ENCODE measurements at regions not wholly inside any gene's neighbourhood (a gene's known extent, or its start where the extent isn't known, plus 50 kb on each side); places are given as distances from the start of the nearest gene placed in this dataset.

GRCh38 chr5:84696651-84697050 lies 312.0 kb upstream of the EDIL3 start:
- TF ChIP-seq ATF3 (IDR thresholded peaks at IDR 0.05) (no peak), ELF1 (IDR thresholded peaks at IDR 0.05; ENCODE audit: borderline replicate concordance, low read depth) (no peak), EGR1 (IDR thresholded peaks at IDR 0.05; ENCODE audit: low read depth) (no peak), SP1 (IDR thresholded peaks at IDR 0.05; ENCODE audit: low read depth) (no peak), POLR2A (IDR thresholded peaks at IDR 0.05; ENCODE audit: borderline replicate concordance, extremely low read depth, insufficient read depth, insufficient read length) (no peak), JUND (IDR thresholded peaks at IDR 0.05) (no peak), FOSL1 (IDR thresholded peaks at IDR 0.05; ENCODE audit: low read depth) (no peak), CBX3 (IDR thresholded peaks at IDR 0.05; ENCODE audit: low read depth) (no peak), YY1 (IDR thresholded peaks at IDR 0.05; ENCODE audit: extremely low read depth, insufficient replicate concordance, low read depth, low read length) (no peak)
- Histone ChIP-seq H2AFZ (ENCODE audit: low read depth, low read length, poor library complexity, severe bottlenecking) (no peak overlapping the region), H3K4me1 (ENCODE audit: control insufficient read depth in 1 of 2, insufficient read depth in 2 of 2, low read length in 2 of 2) (no peaks in the 10 kb centered on the region), H3K36me3 (ENCODE audit: control insufficient read depth in 1 of 2, insufficient read depth in 2 of 2, low read length in 2 of 2) (no peaks in the 10 kb centered on the region), H3K9ac (ENCODE audit: low read length) (no peak overlapping the region), H3K27me3 (ENCODE audit: insufficient read depth, low read length) (no peaks in the 10 kb centered on the region), H3K27ac (ENCODE audit: low read depth, low read length) (no peak overlapping the region), H3K4me3 (replicated peaks in 1 of 2; ENCODE audit: low read depth in 1 of 2, low read length in 2 of 2) (no peak overlapping the region), H3K9me2 (ENCODE audit: insufficient read depth) (no peaks in the 10 kb centered on the region), H4K20me1 (ENCODE audit: insufficient read depth) (no peaks in the 10 kb centered on the region), H3K9me3 (ENCODE audit: control insufficient read depth in 1 of 2, insufficient read depth in 1 of 2, low read depth in 1 of 2, low read length in 2 of 2) (no peaks in the 10 kb centered on the region), H3K4me2 (ENCODE audit: low read length) (no peak overlapping the region), H3K79me2 (ENCODE audit: insufficient read depth, low read length) (no peaks in the 10 kb centered on the region)
- DNase-seq (ENCODE audit: low read depth, low spot score) (peak; percentile 3), ATAC-seq (peak; percentile 60; the same call in 1 of the 2 replicates)
- intact Hi-C loops (cut with micrococcal nuclease): no loop called here
- POLR2A ChIA-PET: no interaction called here
- CTCF ChIA-PET: no interaction called here
- no TSS peak for BruUV-seq (replicated peaks)
- RAD21 ChIA-PET (ENCODE audit: low non-redundant PET in 1 of 2, low total read pairs in 2 of 2, uncharacterized antibody in 2 of 2, unreplicated experiment in 2 of 2): no interaction called here

- H3K27me3 ChIP-seq (ENCODE audit: insufficient read depth, low read length): no peaks in the 10 kb centered on the region
- CTCF ChIA-PET: no interaction called here
- no peak for ATAC-seq
- no peak overlapping the region for H2AFZ ChIP-seq (ENCODE audit: low read depth, low read length, poor library complexity, severe bottlenecking)
- H3K9ac ChIP-seq (ENCODE audit: low read length): no peak overlapping the region
- no peak for DNase-seq (ENCODE audit: low read depth, low spot score)
- intact Hi-C loops (cut with micrococcal nuclease): no loop called here
- H3K4me1 ChIP-seq (ENCODE audit: control insufficient read depth in 1 of 2, insufficient read depth in 2 of 2, low read length in 2 of 2): no peaks in the 10 kb centered on the region
- no TSS peak for BruUV-seq (replicated peaks)
- POLR2A ChIA-PET: no interaction called here
- H3K27ac ChIP-seq (ENCODE audit: low read depth, low read length): no peak overlapping the region
- TF ChIP-seq JUND (IDR thresholded peaks at IDR 0.05) (no peak), ATF3 (IDR thresholded peaks at IDR 0.05) (no peak), RAD21 (IDR thresholded peaks at IDR 0.05; ENCODE audit: low read depth) (no peak), CBX3 (IDR thresholded peaks at IDR 0.05; ENCODE audit: low read depth) (no peak), YY1 (IDR thresholded peaks at IDR 0.05; ENCODE audit: extremely low read depth, insufficient replicate concordance, low read depth, low read length) (no peak), POLR2AphosphoS5 (IDR thresholded peaks at IDR 0.05; ENCODE audit: low read depth, low read length) (no peak), FOSL1 (IDR thresholded peaks at IDR 0.05; ENCODE audit: low read depth) (no peak), SP1 (IDR thresholded peaks at IDR 0.05; ENCODE audit: low read depth) (no peak), ZNF274 (IDR thresholded peaks at IDR 0.05; ENCODE audit: low read depth, low read length) (no peak), SIN3A (IDR thresholded peaks at IDR 0.05; ENCODE audit: low read depth) (no peak)
- no peaks in the 10 kb centered on the region for H3K36me3 ChIP-seq (ENCODE audit: control insufficient read depth in 1 of 2, insufficient read depth in 2 of 2, low read length in 2 of 2)
- RAD21 ChIA-PET (ENCODE audit: low non-redundant PET in 1 of 2, low total read pairs in 2 of 2, uncharacterized antibody in 2 of 2, unreplicated experiment in 2 of 2): no interaction called here
- H3K9me3 ChIP-seq (ENCODE audit: control insufficient read depth in 1 of 2, insufficient read depth in 1 of 2, low read depth in 1 of 2, low read length in 2 of 2): no peaks in the 10 kb centered on the region
- no peaks in the 10 kb centered on the region for H3K79me2 ChIP-seq (ENCODE audit: insufficient read depth, low read length)
- no peaks in the 10 kb centered on the region for H4K20me1 ChIP-seq (ENCODE audit: insufficient read depth)
- H3K9me2 ChIP-seq (ENCODE audit: insufficient read depth): no peaks in the 10 kb centered on the region
- no peak overlapping the region for H3K4me3 ChIP-seq (replicated peaks in 1 of 2; ENCODE audit: low read depth in 1 of 2, low read length in 2 of 2)
- no peak overlapping the region for H3K4me2 ChIP-seq (ENCODE audit: low read length)
These were observed 310.6 kb upstream of the EDIL3 start for GRCh38 chr5:84695330-84695729.

All from HCT116 (cell line).